GM21576 (cell line): ENCODE measurements at regions not wholly inside any gene's neighbourhood (a gene's known extent, or its start where the extent isn't known, plus 50 kb on each side); places are given as distances from the start of the nearest gene placed in this dataset.
"Not testable (repeated sequence)": the region's sequence is repeated elsewhere in the genome, so short reads cannot be mapped to it uniquely, and the experiment has no call there.

Experiments used
- ATAC-seq: cut with Tn5 transposase; IDR thresholded peaks from one replicate; pipeline ENCODE4 v1.9.1; 2021; ENCODE audit warnings: mild to moderate bottlenecking, moderate library complexity; ENCODE audit not compliant: unreplicated experiment

- peak; percentile 90 for ATAC-seq
These were observed 381.1 kb downstream of the SEC23A start for GRCh38 chr14:38721822-38722431.

GRCh38 chr14:38718519-38718918 is 384.5 kb downstream of the SEC23A start:
- ATAC-seq = no peak

GRCh38 chr14:38716926-38717325 is 386.1 kb downstream of the SEC23A start:
- ATAC-seq = no peak

GRCh38 chr14:38710881-38711280 is 392.2 kb downstream of the SEC23A start:
- ATAC-seq = no peak

GRCh38 chr14:38710196-38710595 is 392.8 kb downstream of the SEC23A start:
- no peak for ATAC-seq

GRCh38 chr14:38705220-38705619 is 397.8 kb downstream of the SEC23A start:
- ATAC-seq = no peak

GRCh38 chr14:38704220-38704619 is 398.8 kb downstream of the SEC23A start:
- ATAC-seq = no peak

GRCh38 chr14:38696925-38697324 is 406.1 kb downstream of the SEC23A start:
- no peak for ATAC-seq

- ATAC-seq = no peak
These were observed 409.6 kb downstream of the SEC23A start for GRCh38 chr14:38693423-38693822.

GRCh38 chr14:38669027-38669426 is 413.1 kb upstream of the CLEC14A start:
- no peak for ATAC-seq

- no peak for ATAC-seq
These were observed 407.5 kb upstream of the CLEC14A start for GRCh38 chr14:38663382-38663781.

GRCh38 chr14:38662781-38663180 is 406.9 kb upstream of the CLEC14A start:
- ATAC-seq = no peak

GRCh38 chr14:38646391-38646790 is 390.5 kb upstream of the CLEC14A start:
- ATAC-seq = no peak

- not testable (repeated sequence) for ATAC-seq
These were observed 379.0 kb upstream of the CLEC14A start for GRCh38 chr14:38634913-38635312.

GRCh38 chr14:38629412-38629811 is 373.5 kb upstream of the CLEC14A start:
- ATAC-seq = no peak

- no peak for ATAC-seq
These were observed 371.3 kb upstream of the CLEC14A start for GRCh38 chr14:38627163-38627562.

GRCh38 chr14:38623661-38624060 is 367.8 kb upstream of the CLEC14A start:
- no peak for ATAC-seq

- no peak for ATAC-seq
These were observed 362.6 kb upstream of the CLEC14A start for GRCh38 chr14:38618514-38618913.

- ATAC-seq = no peak
These were observed 361.1 kb upstream of the CLEC14A start for GRCh38 chr14:38616959-38617358.

- no peak for ATAC-seq
These were observed 356.0 kb upstream of the CLEC14A start for GRCh38 chr14:38611928-38612327.

GRCh38 chr14:38608244-38608643 is 352.4 kb upstream of the CLEC14A start:
- no peak for ATAC-seq

- ATAC-seq = no peak
These were observed 349.6 kb upstream of the CLEC14A start for GRCh38 chr14:38605193-38606114.
